Stimulated activated naive CD8-positive, alpha-beta T cell treated with anti-CD3 and anti-CD28 coated beads, Interleukin-15, amount 100 ng/mL, for 72 hours (primary cell): ENCODE measurements at regions not wholly inside any gene's neighbourhood (a gene's known extent, or its start where the extent isn't known, plus 50 kb on each side); places are given as distances from the start of the nearest gene placed in this dataset.
"Not testable (repeated sequence)": the region's sequence is repeated elsewhere in the genome, so short reads cannot be mapped to it uniquely, and the experiment has no call there.

Experiments used
- ATAC-seq: fragments of 150-1000 bp; cut with Tn5 transposase; 2 replicates; pipeline ENCODE4 v1.10.0; 2021; ENCODE audit warnings: mild to moderate bottlenecking, moderate library complexity
- DNase-seq, 2 donors: peaks; one replicate each; pipeline ENCODE4 v3.0.0; 2021 to 2022
- H3K27ac Mint-ChIP-seq, 2 donors: one replicate each; pipeline ENCODE4 v1.8.0; 2022; ENCODE audit warnings: mild to moderate bottlenecking in 2 of 2, mixed read lengths in 2 of 2, moderate library complexity in 2 of 2
- H3K27me3 Mint-ChIP-seq: one replicate; pipeline ENCODE4 v1.8.0; 2022; ENCODE audit warnings: mixed read lengths
- H3K4me1 Mint-ChIP-seq: one replicate; pipeline ENCODE4 v1.8.0; 2022; ENCODE audit warnings: mild to moderate bottlenecking, mixed read lengths
- H3K4me3 Mint-ChIP-seq, 2 donors: one replicate each; pipeline ENCODE4 v1.8.0; 2022; ENCODE audit warnings: mild to moderate bottlenecking in 2 of 2, mixed read lengths in 2 of 2, moderate library complexity in 1 of 2
- H3K9me3 Mint-ChIP-seq, 2 donors: one replicate each; pipeline ENCODE4 v1.8.0; 2022; ENCODE audit warnings: mixed read lengths in 2 of 2

- H3K27me3 Mint-ChIP-seq, result peaks cover 5% of the 10 kb centered on the region
- DNase-seq (no peak), ATAC-seq (no peak)
- H3K4me1 Mint-ChIP-seq, result peaks cover 5% of the 10 kb centered on the region
- H3K4me3 Mint-ChIP-seq, result no peak overlapping the region
- peaks cover 14 to 16% of the 10 kb centered on the region in 2 donors for H3K9me3 Mint-ChIP-seq
- H3K27ac Mint-ChIP-seq, result no peak overlapping the region
Observed at GRCh38 chr10:26952094-26952493, 91.3 kb upstream of the ABI1 start.

DNA sequence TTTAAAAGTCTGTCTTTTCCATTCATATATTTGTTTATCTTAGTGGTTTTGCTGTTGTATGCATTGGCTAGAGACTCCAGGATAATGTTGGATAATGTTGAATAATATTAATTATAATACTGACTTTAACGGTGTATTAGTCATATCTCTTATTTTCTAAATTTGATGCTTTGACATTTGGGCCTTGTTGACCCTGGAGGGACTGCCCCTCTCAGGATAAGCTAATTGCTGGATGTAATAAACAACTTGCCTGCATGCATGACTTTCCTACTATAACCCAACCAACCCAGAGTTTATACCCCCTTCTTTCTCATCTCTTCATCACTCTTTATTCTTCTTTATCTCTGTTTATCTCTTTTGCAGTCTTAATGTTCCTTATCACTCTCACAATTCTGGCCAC lies 90.9 kb upstream of the ABI1 start:
- peaks cover 5% of the 10 kb centered on the region for H3K4me1 Mint-ChIP-seq
- H3K27me3 Mint-ChIP-seq, result peaks cover 10% of the 10 kb centered on the region
- ATAC-seq, result no peak
- DNase-seq, result no peak
- no peak overlapping the region for H3K4me3 Mint-ChIP-seq
- no peak overlapping the region for H3K27ac Mint-ChIP-seq
- peaks cover 14 to 16% of the 10 kb centered on the region in 2 donors for H3K9me3 Mint-ChIP-seq

DNA sequence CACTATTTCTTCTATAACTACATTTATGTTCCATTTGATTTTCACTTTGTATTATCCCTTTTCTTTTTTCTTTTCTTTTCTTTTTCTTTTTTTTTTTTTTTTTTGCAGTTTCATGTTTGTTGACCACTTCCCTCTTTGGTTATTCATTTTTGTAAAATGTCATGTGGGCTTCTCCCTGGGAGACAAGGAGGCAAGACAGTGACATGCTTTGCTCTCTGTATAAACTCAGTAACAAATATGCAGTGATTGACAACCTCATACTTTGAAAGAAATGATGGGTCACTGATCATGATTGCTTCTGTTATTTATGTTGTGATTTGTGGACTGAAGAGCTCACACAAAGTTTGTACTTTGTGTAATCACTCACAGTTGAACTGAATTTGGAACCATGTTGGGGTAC lies 90.2 kb upstream of the ABI1 start:
- ATAC-seq, result no peak
- H3K4me3 Mint-ChIP-seq, result no peak overlapping the region
- H3K27me3 Mint-ChIP-seq, result peaks cover 17% of the 10 kb centered on the region
- DNase-seq, result no peak
- H3K9me3 Mint-ChIP-seq, result peaks cover 14 to 16% of the 10 kb centered on the region in 2 donors
- peak overlapping the region in 1 of 2 donors; percentile 15 for H3K27ac Mint-ChIP-seq
- peaks cover 5% of the 10 kb centered on the region for H3K4me1 Mint-ChIP-seq

GRCh38 chr10:26946102-26946811 lies 85.5 kb upstream of the ABI1 start:
- H3K4me3 Mint-ChIP-seq, result no peak overlapping the region
- no peak overlapping the region for H3K27ac Mint-ChIP-seq
- peaks cover 11% of the 10 kb centered on the region for H3K4me1 Mint-ChIP-seq
- H3K9me3 Mint-ChIP-seq, result peaks cover 14 to 16% of the 10 kb centered on the region in 2 donors
- ATAC-seq (no peak), DNase-seq (no peak)
- peaks cover 27% of the 10 kb centered on the region for H3K27me3 Mint-ChIP-seq

DNA sequence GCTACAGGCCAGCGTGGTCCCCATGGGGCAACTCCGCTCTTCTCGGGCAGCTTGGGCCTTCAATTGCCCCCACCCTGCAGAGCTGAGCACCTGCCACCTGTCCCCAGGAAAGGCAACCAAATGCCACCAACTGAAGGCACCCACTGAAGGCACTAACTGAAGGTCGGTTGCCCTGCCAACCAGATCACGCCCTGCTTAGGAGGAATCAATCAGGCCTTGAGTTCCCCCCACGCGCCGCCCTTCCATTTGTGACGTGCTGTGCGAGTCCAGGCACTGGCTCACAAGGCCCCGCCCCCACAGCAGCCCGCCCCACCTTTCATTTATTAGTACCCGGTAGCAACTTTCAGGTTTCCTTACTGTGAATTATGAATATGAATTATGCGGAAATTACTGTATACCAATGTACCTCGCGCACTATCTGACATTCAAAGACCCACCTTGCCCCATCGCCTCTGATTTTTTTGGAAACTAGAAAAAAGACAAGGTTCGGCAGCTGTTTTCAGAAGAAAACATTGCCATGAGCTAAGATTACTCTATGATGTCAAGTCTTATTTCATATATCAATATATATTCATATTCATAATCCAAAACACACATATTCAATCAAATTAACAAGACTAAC lies 83.6 kb upstream of the ABI1 start:
- no peak overlapping the region for H3K4me3 Mint-ChIP-seq
- no peak for ATAC-seq

GRCh38 chr10:26939962-26940354 lies 79.2 kb upstream of the ABI1 start:
- H3K4me3 Mint-ChIP-seq, result no peak overlapping the region
- no peak for ATAC-seq
- H3K27ac Mint-ChIP-seq, result no peak overlapping the region
- H3K4me1 Mint-ChIP-seq, result peaks cover 6% of the 10 kb centered on the region
- no peak for DNase-seq
- no peaks in the 10 kb centered on the region for H3K9me3 Mint-ChIP-seq
- H3K27me3 Mint-ChIP-seq, result peaks cover under 1% of the 10 kb centered on the region

More for the DNA sequence above, 83.6 kb upstream of the ABI1 start:
- Mint-ChIP-seq H3K9me3 (no peaks in the 10 kb centered on the region), H3K27me3 (peaks cover 22% of the 10 kb centered on the region), H3K4me1 (peaks cover 6% of the 10 kb centered on the region), H3K27ac (peak overlapping the region in 1 of 2 donors; percentile 62)
- no peak for DNase-seq

- Mint-ChIP-seq H3K27me3 (no peaks in the 10 kb centered on the region), H3K4me1 (peaks cover 6% of the 10 kb centered on the region), H3K9me3 (no peaks in the 10 kb centered on the region), H3K27ac (peak overlapping the region in 1 of 2 donors; percentile 60), H3K4me3 (no peak overlapping the region)
- ATAC-seq (no peak), DNase-seq (no peak)
Observed at GRCh38 chr10:26939290-26939961, 78.7 kb upstream of the ABI1 start.

- H3K4me1 Mint-ChIP-seq, result peaks cover 6% of the 10 kb centered on the region
- no peaks in the 10 kb centered on the region for H3K27me3 Mint-ChIP-seq
- no peak for ATAC-seq
- H3K9me3 Mint-ChIP-seq, result no peaks in the 10 kb centered on the region
- H3K4me3 Mint-ChIP-seq, result no peak overlapping the region
- no peak for DNase-seq
- H3K27ac Mint-ChIP-seq, result no peak overlapping the region
Observed at GRCh38 chr10:26938578-26938977, 77.8 kb upstream of the ABI1 start.

- Mint-ChIP-seq H3K27me3 (no peaks in the 10 kb centered on the region), H3K27ac (no peak overlapping the region), H3K9me3 (no peaks in the 10 kb centered on the region), H3K4me3 (no peak overlapping the region), H3K4me1 (peaks cover 6% of the 10 kb centered on the region)
- ATAC-seq (no peak), DNase-seq (no peak)
Observed at GRCh38 chr10:26937371-26937770, 76.6 kb upstream of the ABI1 start.

- H3K27ac Mint-ChIP-seq, H3K9me3 Mint-ChIP-seq, H3K4me3 Mint-ChIP-seq, H3K4me1 Mint-ChIP-seq, ATAC-seq, H3K27me3 Mint-ChIP-seq, DNase-seq: not testable (repeated sequence)
Observed at GRCh38 chr10:26934190-26934589, 73.4 kb upstream of the ABI1 start.

- ATAC-seq (no peak), DNase-seq (no peak)
- H3K9me3 Mint-ChIP-seq, result no peaks in the 10 kb centered on the region
- no peaks in the 10 kb centered on the region for H3K27me3 Mint-ChIP-seq
- no peak overlapping the region for H3K4me3 Mint-ChIP-seq
- no peak overlapping the region for H3K27ac Mint-ChIP-seq
- peaks cover 6% of the 10 kb centered on the region for H3K4me1 Mint-ChIP-seq
Observed at GRCh38 chr10:26932576-26932975, 71.8 kb upstream of the ABI1 start.

DNA sequence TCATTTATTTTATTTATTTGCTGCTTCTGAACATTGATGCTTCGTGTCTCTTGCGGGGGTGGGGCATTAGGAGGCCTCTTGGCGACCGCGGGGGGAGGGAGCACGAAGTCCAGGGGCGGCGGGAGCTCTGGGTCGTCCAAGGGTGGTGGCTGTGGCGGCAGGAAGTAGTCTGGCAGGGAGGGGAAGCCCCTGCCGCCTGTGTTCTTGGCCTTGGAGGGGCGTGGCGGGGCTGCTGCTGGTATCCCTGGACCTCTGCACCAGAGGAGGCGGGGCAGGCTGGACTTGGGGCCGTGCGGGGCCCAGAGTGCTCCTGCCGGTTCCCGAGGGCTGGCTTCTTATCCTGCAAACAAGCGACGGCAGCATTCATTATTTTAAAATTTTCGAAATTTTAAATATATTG lies 70.5 kb upstream of the ABI1 start:
- peak; percentile 75 for ATAC-seq
- Mint-ChIP-seq H3K4me3 (peak overlapping the region; percentile 66 to 78), H3K27me3 (peaks cover 8% of the 10 kb centered on the region), H3K9me3 (no peaks in the 10 kb centered on the region), H3K27ac (peak overlapping the region in 1 of 2 donors; percentile 72), H3K4me1 (peaks cover 6% of the 10 kb centered on the region)
- peak in 1 of 2 donors; percentile 23 for DNase-seq

DNA sequence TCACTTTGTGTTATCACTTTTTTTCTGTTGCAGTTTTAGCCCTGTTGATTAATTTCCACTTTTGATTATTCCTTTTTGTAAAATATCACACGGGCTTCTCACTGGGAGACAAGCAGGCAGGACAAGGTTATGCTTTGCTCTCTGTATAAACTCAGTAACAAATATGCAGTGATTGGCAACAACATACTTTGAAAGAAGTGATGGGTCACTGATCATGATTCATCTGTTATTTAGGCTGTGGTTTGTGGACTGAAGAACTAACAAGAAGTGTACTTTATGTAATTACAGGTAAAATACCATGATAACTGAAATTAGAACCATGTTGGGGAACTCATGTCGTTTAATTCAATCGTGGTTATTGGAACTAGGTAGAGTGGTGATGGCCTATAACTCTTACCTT lies 62.1 kb upstream of the ABI1 start:
- peaks cover 17% of the 10 kb centered on the region for H3K27me3 Mint-ChIP-seq
- H3K4me3 Mint-ChIP-seq, H3K27ac Mint-ChIP-seq, H3K4me1 Mint-ChIP-seq, H3K9me3 Mint-ChIP-seq, DNase-seq, ATAC-seq: not testable (repeated sequence)

DNA sequence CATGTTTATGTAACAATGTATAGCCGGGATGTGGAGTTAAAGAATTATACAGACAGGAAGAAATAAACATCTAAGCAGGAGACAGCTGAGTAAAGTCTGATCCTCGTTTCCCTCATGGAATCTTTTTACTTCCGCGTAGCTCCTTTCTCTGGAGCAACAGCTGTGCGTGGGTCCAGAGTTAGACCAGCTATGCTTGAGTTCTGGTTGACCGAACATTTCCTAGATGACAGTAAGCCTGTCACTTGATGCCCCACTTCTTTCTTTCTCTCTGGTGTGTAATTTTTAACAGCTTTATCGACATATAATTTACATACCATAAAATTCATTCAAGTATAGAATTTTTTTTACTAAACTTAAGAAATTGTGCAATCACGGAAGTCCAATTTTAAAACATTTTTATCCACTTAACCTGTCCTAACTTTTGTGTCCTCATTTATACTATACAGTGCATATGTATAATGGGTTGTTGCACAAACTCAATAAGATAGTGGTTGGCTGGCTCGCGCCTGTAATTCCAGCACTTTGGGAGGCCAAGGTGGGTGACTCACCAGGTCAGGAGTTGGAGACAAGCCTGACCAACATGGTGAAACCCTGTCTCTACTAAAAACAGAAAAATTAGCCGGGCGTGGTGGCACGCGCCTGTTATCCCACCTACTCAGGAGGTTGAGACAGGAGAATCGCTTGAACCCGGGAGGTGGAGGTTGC lies 58.5 kb upstream of the ABI1 start:
- not testable (repeated sequence) for H3K9me3 Mint-ChIP-seq, DNase-seq, H3K4me3 Mint-ChIP-seq, H3K4me1 Mint-ChIP-seq, H3K27ac Mint-ChIP-seq, ATAC-seq, H3K27me3 Mint-ChIP-seq

DNA sequence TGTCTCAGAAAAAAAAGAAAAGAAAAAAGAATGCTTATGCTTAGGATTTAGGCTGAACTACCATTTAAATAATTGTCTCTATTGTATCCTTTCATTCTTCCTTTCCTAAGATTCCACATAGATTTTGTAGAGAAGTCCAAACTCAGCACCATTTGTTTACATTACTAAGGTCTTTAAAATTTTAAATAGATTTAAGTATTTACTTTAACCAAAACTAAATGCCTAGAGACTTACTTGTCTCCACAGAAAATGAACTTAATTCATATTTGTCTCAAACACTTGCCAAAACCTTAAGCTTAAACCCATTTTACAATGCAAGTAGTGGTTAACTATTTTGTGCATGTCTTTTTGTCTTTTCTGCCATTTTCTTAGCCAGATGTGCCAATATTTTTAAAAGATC lies 54.1 kb upstream of the ABI1 start:
- Mint-ChIP-seq H3K9me3 (no peaks in the 10 kb centered on the region), H3K27ac (no peak overlapping the region), H3K4me1 (no peaks in the 10 kb centered on the region), H3K27me3 (peaks cover 8% of the 10 kb centered on the region), H3K4me3 (no peak overlapping the region)
- DNase-seq, result no peak
- no peak for ATAC-seq
